ENCODE measurements at regions not wholly inside any gene's neighbourhood (a gene's known extent, or its start where the extent isn't known, plus 50 kb on each side); places are given as distances from the start of the nearest gene placed in this dataset.

- no peaks in the 10 kb centered on the region for H3K36me3 ChIP-seq
- TF ChIP-seq CTCF (IDR thresholded peaks at IDR 0.05): no peak
- no peak for DNase-seq
- intact Hi-C loops (cut with DNase I): no loop called here
- no peaks in the 10 kb centered on the region for H3K4me1 ChIP-seq
- no peak for FAIRE-seq
- no peak overlapping the region for H3K27ac ChIP-seq
- H3K9me3 ChIP-seq: no peaks in the 10 kb centered on the region
- ATAC-seq: no peak
- WGBS, 2 donors: 76 to 85% methylated on average over 3 of the region's 3 CpGs
- H3K27me3 ChIP-seq: no peaks in the 10 kb centered on the region
- H3K4me3 ChIP-seq: no peak overlapping the region
Measured at GRCh38 chr3:177683586-177683985, 486.3 kb upstream of the TBL1XR1 start.

GRCh38 chr3:177686671-177687070 lies 489.4 kb upstream of the TBL1XR1 start:
- Histone ChIP-seq H3K4me3 (no peak overlapping the region), H3K36me3 (no peaks in the 10 kb centered on the region), H3K27ac (no peak overlapping the region), H3K27me3 (no peaks in the 10 kb centered on the region), H3K4me1 (no peaks in the 10 kb centered on the region), H3K9me3 (no peaks in the 10 kb centered on the region)
- no peak for TF ChIP-seq CTCF (IDR thresholded peaks at IDR 0.05)
- intact Hi-C loops (cut with DNase I): no loop called here
- DNase-seq (no peak), ATAC-seq (no peak), FAIRE-seq (no peak)
- 91 to 92% methylated on average over 8 of the region's 8 CpGs for WGBS, 2 donors

- Histone ChIP-seq H3K9me3 (no peaks in the 10 kb centered on the region), H3K4me3 (no peak overlapping the region), H3K4me1 (no peaks in the 10 kb centered on the region), H3K36me3 (no peaks in the 10 kb centered on the region), H3K27me3 (no peaks in the 10 kb centered on the region), H3K27ac (no peak overlapping the region)
- no peak for ATAC-seq
- DNase-seq: no peak
- 81 to 83% methylated on average over 4 of the region's 4 CpGs for WGBS, 2 donors
- intact Hi-C loops (cut with DNase I): no loop called here
- no peak for FAIRE-seq
- TF ChIP-seq CTCF (IDR thresholded peaks at IDR 0.05): no peak
Measured at GRCh38 chr3:177687291-177687690, 490.0 kb upstream of the TBL1XR1 start.

GRCh38 chr3:177688152-177688551 lies 490.9 kb upstream of the TBL1XR1 start:
- Histone ChIP-seq H3K9me3 (no peaks in the 10 kb centered on the region), H3K4me1 (no peaks in the 10 kb centered on the region), H3K27ac (no peak overlapping the region), H3K27me3 (no peaks in the 10 kb centered on the region), H3K36me3 (no peaks in the 10 kb centered on the region), H3K4me3 (no peak overlapping the region)
- DNase-seq (no peak), FAIRE-seq (no peak), ATAC-seq (no peak)
- no peak for TF ChIP-seq CTCF (IDR thresholded peaks at IDR 0.05)
- intact Hi-C loops (cut with DNase I): no loop called here
- 65 to 71% methylated on average over 5 of the region's 5 CpGs for WGBS, 2 donors

GRCh38 chr3:177689077-177689476 lies 491.8 kb upstream of the TBL1XR1 start:
- H3K9me3 ChIP-seq: no peaks in the 10 kb centered on the region
- no peak overlapping the region for H3K27ac ChIP-seq
- ATAC-seq (no peak), DNase-seq (no peak), FAIRE-seq (no peak)
- H3K4me3 ChIP-seq: no peak overlapping the region
- H3K27me3 ChIP-seq: no peaks in the 10 kb centered on the region
- WGBS, 2 donors: 68 to 86% methylated on average over 3 of the region's 3 CpGs
- intact Hi-C loops (cut with DNase I): no loop called here
- TF ChIP-seq CTCF (IDR thresholded peaks at IDR 0.05): no peak
- no peaks in the 10 kb centered on the region for H3K4me1 ChIP-seq
- H3K36me3 ChIP-seq: no peaks in the 10 kb centered on the region

All from pancreas (tissue), 10 donors.